Smooth muscle cell (in vitro differentiated cells): ENCODE measurements at regions not wholly inside any gene's neighbourhood (a gene's known extent, or its start where the extent isn't known, plus 50 kb on each side); places are given as distances from the start of the nearest gene placed in this dataset.
"Not testable (repeated sequence)": the region's sequence is repeated elsewhere in the genome, so short reads cannot be mapped to it uniquely, and the experiment has no call there.

Experiments
- DNase-seq: peaks from one replicate; lab custom pipeline; 2025; ENCODE audit not compliant: unreplicated experiment; lab: John Stamatoyannopoulos, UW
- H2AFZ ChIP-seq: fragments of 200-600 bp; sonication (generic); 2 replicates; pipeline ENCODE4 v1.6.0; 2016; ENCODE audit warnings: antibody characterized with exemption, low read depth, mild to moderate bottlenecking
- H3F3A ChIP-seq: fragments of 200-600 bp; sonication (generic); 2 replicates; pipeline ENCODE4 v1.6.0; 2017; ENCODE audit warnings: antibody characterized with exemption, low read depth
- H3K27ac ChIP-seq: fragments of 200-600 bp; sonication (generic); 2 replicates; pipeline ENCODE4 v1.5.1; 2016; ENCODE audit warnings: low read depth, mild to moderate bottlenecking
- H3K27me3 ChIP-seq: fragments of 200-600 bp; sonication (generic); 2 replicates; pipeline ENCODE4 v1.6.1; 2016; ENCODE audit warnings: low read depth, mild to moderate bottlenecking
- H3K36me3 ChIP-seq: fragments of 200-600 bp; sonication (generic); 2 replicates; pipeline ENCODE4 v1.5.1; 2016; ENCODE audit warnings: low read depth
- H3K4me1 ChIP-seq: fragments of 200-600 bp; sonication (generic); 2 replicates; pipeline ENCODE4 v1.5.1; 2016; ENCODE audit warnings: low read depth
- H3K4me2 ChIP-seq: fragments of 200-600 bp; sonication (generic); 2 replicates; pipeline ENCODE4 v1.6.0; 2016; ENCODE audit warnings: mild to moderate bottlenecking
- H3K4me3 ChIP-seq: fragments of 200-600 bp; sonication (generic); 2 replicates; pipeline ENCODE4 v1.5.1; 2016; ENCODE audit warnings: mild to moderate bottlenecking
- H3K79me2 ChIP-seq: fragments of 200-600 bp; sonication (generic); 2 replicates; pipeline ENCODE4 v1.6.0; 2016; ENCODE audit warnings: low read depth, mild to moderate bottlenecking
- H3K9ac ChIP-seq: fragments of 200-600 bp; sonication (generic); 2 replicates; pipeline ENCODE4 v1.6.0; 2016; ENCODE audit warnings: low read depth
- H3K9me3 ChIP-seq: fragments of 200-600 bp; sonication (generic); replicated peaks from 2 replicates; pipeline ENCODE4 v1.5.1; 2016; ENCODE audit warnings: low read depth
- H4K20me1 ChIP-seq: fragments of 200-600 bp; sonication (generic); 2 replicates; pipeline ENCODE4 v1.6.0; 2016; ENCODE audit warnings: low read depth
- CTCF ChIP-seq: fragments of 200-600 bp; sonication (generic); IDR thresholded peaks from 2 replicates; pipeline ENCODE4 v1.5.1; 2017; ENCODE audit warnings: borderline replicate concordance, mild to moderate bottlenecking, antibody characterized with exemption; ENCODE audit not compliant: insufficient read depth, poor library complexity, severe bottlenecking
- WGBS: methylation state at CpG from one replicate; pipeline ENCODE4 v1.1.7; 2016; ENCODE audit warnings: low lambda C conversion rate; 5-methylcytosine and 5-hydroxymethylcytosine counted together

- not testable (repeated sequence) for H4K20me1 ChIP-seq, H3K27ac ChIP-seq, H3K4me2 ChIP-seq, H3K27me3 ChIP-seq, H3K36me3 ChIP-seq, H3K4me1 ChIP-seq, H3K9me3 ChIP-seq, H2AFZ ChIP-seq, H3K9ac ChIP-seq, H3K4me3 ChIP-seq, DNase-seq, H3K79me2 ChIP-seq
- H3F3A ChIP-seq, result peaks cover 16% of the 10 kb centered on the region
- WGBS, result 94% methylated on average over 35 of the region's 47 CpGs
Measured at GRCh38 chr3:143175940-143176894, 56.6 kb downstream of the CHST2 start.

- not testable (repeated sequence) for H3F3A ChIP-seq, H3K4me1 ChIP-seq, H3K9ac ChIP-seq, H2AFZ ChIP-seq, H3K4me3 ChIP-seq, H3K27me3 ChIP-seq, H3K4me2 ChIP-seq, H4K20me1 ChIP-seq, H3K27ac ChIP-seq, H3K36me3 ChIP-seq, H3K79me2 ChIP-seq, DNase-seq, H3K9me3 ChIP-seq
- 80% methylated on average over 6 of the region's 6 CpGs for WGBS
Measured at GRCh38 chr3:143177965-143178364, 58.4 kb downstream of the CHST2 start.

GRCh38 chr3:143178775-143179548, 59.4 kb downstream of the CHST2 start:
- H4K20me1 ChIP-seq, H3K9ac ChIP-seq, H3K27me3 ChIP-seq, H3K27ac ChIP-seq, H3K4me1 ChIP-seq, H2AFZ ChIP-seq, H3K36me3 ChIP-seq, H3F3A ChIP-seq, H3K79me2 ChIP-seq, H3K4me3 ChIP-seq, H3K4me2 ChIP-seq, H3K9me3 ChIP-seq, DNase-seq: not testable (repeated sequence)
- WGBS, result 85% methylated on average over 3 of the region's 3 CpGs

- Histone ChIP-seq H3K9ac (no peak overlapping the region), H3K4me2 (no peak overlapping the region), H4K20me1 (no peaks in the 10 kb centered on the region), H3K27ac (no peak overlapping the region), H3K79me2 (no peaks in the 10 kb centered on the region), H3K4me3 (no peak overlapping the region), H3K4me1 (no peaks in the 10 kb centered on the region), H3F3A (no peaks in the 10 kb centered on the region), H3K27me3 (no peaks in the 10 kb centered on the region), H2AFZ (no peak overlapping the region), H3K36me3 (no peaks in the 10 kb centered on the region), H3K9me3 (no peaks in the 10 kb centered on the region)
- TF ChIP-seq CTCF, result no peak
- WGBS, result 84% methylated on average over 5 of the region's 5 CpGs
- no peak for DNase-seq
Measured at GRCh38 chr3:143179603-143180002, 60.0 kb downstream of the CHST2 start.

- H3K36me3 ChIP-seq, H3K4me1 ChIP-seq, H3K9ac ChIP-seq, H3K9me3 ChIP-seq, H3K27ac ChIP-seq, H3K27me3 ChIP-seq, H3K4me3 ChIP-seq, H3K79me2 ChIP-seq, H4K20me1 ChIP-seq, DNase-seq, H3F3A ChIP-seq, H2AFZ ChIP-seq, H3K4me2 ChIP-seq: not testable (repeated sequence)
- WGBS, result 76% methylated on average over 2 of the region's 2 CpGs
Measured at GRCh38 chr3:143180860-143181259, 61.3 kb downstream of the CHST2 start.

GRCh38 chr3:143181977-143182376, 62.4 kb downstream of the CHST2 start:
- not testable (repeated sequence) for H3K4me1 ChIP-seq, H2AFZ ChIP-seq, H3K27me3 ChIP-seq, H3K9ac ChIP-seq, H3K79me2 ChIP-seq, H3F3A ChIP-seq, H3K4me2 ChIP-seq, H3K4me3 ChIP-seq, H3K9me3 ChIP-seq, H3K36me3 ChIP-seq, H4K20me1 ChIP-seq, DNase-seq, H3K27ac ChIP-seq
- WGBS, result 79% methylated on average over 1 of the region's 1 CpG
